ENCODE measurements at regions not wholly inside any gene's neighbourhood (a gene's known extent, or its start where the extent isn't known, plus 50 kb on each side); places are given as distances from the start of the nearest gene placed in this dataset.

DNA sequence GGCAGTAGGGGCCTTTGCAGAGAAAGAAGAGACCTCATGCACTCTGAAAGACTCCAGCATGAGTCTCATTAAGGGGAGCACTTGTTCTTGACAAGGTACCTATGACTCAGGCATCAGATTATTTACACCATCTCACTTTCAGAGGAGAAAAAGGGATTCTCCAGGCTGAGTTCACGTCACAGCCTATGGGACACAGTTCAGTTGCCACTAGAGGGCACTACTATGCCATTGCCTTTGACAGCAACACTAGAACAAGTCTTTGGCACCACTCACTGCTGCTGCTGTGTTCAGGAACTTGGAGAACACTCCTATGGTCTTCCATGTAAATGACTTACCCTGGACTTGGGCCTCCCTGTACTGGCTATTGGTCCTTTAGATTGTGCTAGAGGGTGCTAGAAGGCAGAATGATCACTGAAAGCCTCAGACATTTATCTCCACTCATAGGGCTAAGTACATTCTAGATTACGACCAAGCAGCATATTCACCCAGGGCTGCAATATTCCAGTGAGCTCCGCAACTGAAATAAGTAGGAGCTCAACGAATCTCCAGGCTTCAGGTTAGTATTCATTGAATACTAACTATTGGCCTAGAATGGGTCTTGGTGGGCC is 225.1 kb upstream of the CA10 start:
- Mint-ChIP-seq H3K36me3 (no peaks in the 10 kb centered on the region), H3K27me3 (peaks cover 0 to 10% (median 2%) of the 10 kb centered on the region in 5 donors), H3K4me1 (no peaks in the 10 kb centered on the region), H3K9me3 (peaks cover 0 to 7% (median 2%) of the 10 kb centered on the region in 9 donors), H3K27ac (no peak overlapping the region), H3K4me3 (no peak overlapping the region)
- ATAC-seq, result no peak
- DNase-seq, result no peak
- POLR2A ChIA-PET, result no interaction called here

DNA sequence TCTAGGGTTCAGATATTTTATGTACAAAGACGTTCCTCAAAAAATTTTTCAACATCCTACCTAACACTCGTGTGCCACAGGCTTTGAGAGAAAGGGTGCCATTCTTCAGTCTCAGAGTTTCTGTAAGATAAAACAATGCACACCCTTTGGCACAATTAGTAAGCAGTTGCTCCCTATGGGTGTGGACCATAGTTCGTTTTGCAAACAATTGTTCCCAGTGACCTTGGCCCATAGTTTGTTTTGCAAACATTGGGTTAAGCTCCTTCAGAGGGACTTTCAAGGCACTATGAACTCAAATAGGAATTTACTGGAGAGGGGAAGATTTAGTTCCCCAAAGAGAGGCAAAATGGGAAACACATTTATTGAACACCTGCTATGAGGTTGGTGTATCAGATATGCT is 220.3 kb upstream of the CA10 start:
- Mint-ChIP-seq H3K36me3 (no peaks in the 10 kb centered on the region), H3K4me3 (no peak overlapping the region), H3K9me3 (peaks cover 0 to 5% (median 0%) of the 10 kb centered on the region in 9 donors), H3K27ac (no peak overlapping the region), H3K4me1 (no peaks in the 10 kb centered on the region), H3K27me3 (peaks cover 0 to 10% (median 0%) of the 10 kb centered on the region in 5 donors)
- DNase-seq (no peak), ATAC-seq (no peak)
- POLR2A ChIA-PET, result no interaction called here

DNA sequence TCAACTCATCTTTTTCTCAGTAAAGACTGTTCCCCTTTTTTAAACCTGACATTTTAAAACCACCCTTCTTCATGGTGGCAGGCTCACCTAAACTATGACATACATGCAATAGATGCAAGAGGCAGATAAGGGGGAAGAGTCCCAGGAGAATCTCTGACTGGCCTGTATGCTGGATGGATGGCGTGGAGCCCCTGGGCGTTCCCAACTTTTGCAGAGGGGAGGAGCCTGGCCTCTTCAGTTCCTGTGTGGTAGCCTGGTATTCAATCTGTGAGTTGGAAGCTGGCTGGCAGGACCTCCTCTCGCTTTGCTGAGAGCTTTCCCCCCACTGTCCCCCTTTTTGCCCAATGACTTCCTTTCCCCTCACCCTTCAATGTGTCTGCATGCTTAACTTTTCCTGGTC is 217.6 kb upstream of the CA10 start:
- DNase-seq (no peak), ATAC-seq (no peak)
- Mint-ChIP-seq H3K27me3 (peaks cover 0 to 10% (median 0%) of the 10 kb centered on the region in 5 donors), H3K4me3 (no peak overlapping the region), H3K36me3 (no peaks in the 10 kb centered on the region), H3K4me1 (no peaks in the 10 kb centered on the region), H3K9me3 (peaks cover 0 to 4% (median 0%) of the 10 kb centered on the region in 9 donors), H3K27ac (no peak overlapping the region)
- POLR2A ChIA-PET, result no interaction called here

DNA sequence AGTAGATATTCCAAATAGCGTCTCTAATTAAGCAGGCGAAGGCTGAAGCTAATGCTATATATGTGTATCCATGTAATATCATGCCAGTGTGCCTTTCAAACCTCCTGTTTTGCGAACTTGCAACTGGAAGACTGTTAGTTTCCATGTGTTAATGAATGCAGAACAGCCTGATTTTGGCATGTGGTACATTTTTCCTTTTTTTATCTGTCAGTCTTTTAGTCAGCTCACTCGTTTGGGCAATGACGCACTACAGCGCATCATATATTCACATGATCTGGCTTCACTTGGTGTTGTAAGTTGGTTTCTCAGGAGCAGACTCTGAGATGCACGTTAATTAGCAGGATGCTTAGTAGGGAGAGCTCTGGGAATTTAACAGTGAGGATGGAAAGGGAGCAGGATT is 210.4 kb upstream of the CA10 start:
- DNase-seq (no peak), ATAC-seq (no peak)
- Mint-ChIP-seq H3K27me3 (peaks cover 0 to 3% (median 0%) of the 10 kb centered on the region in 5 donors), H3K9me3 (peaks cover 0 to 3% (median 0%) of the 10 kb centered on the region in 9 donors), H3K4me3 (no peak overlapping the region), H3K4me1 (no peaks in the 10 kb centered on the region), H3K36me3 (no peaks in the 10 kb centered on the region), H3K27ac (no peak overlapping the region)
- POLR2A ChIA-PET, result no interaction called here

DNA sequence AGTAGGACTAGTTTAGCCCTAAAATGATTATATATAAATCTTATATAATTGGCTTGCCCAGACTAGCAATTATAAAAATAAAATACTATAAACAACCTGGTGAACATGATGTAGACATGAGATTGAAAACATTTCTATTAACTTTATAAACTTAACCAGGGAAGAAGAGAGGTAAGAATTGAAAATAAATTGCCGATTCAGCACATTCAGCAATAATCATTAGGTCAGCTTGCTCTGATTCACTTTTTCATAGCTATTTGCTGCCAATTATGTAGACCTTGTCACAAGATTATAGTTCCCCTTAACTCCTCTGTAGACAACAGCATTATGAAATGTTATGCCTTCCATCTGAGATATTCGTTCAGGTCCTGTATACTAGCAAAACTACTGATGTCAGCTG is 199.3 kb upstream of the CA10 start:
- ATAC-seq (no peak), DNase-seq (no peak)
- Mint-ChIP-seq H3K27ac (no peak overlapping the region), H3K9me3 (peaks cover 2 to 38% (median 9%) of the 10 kb centered on the region in 9 donors), H3K36me3 (peaks cover 0 to 6% (median 0%) of the 10 kb centered on the region in 3 donors), H3K27me3 (peaks cover 0 to 10% (median 2%) of the 10 kb centered on the region in 5 donors), H3K4me3 (no peak overlapping the region), H3K4me1 (no peaks in the 10 kb centered on the region)
- POLR2A ChIA-PET, result no interaction called here

DNA sequence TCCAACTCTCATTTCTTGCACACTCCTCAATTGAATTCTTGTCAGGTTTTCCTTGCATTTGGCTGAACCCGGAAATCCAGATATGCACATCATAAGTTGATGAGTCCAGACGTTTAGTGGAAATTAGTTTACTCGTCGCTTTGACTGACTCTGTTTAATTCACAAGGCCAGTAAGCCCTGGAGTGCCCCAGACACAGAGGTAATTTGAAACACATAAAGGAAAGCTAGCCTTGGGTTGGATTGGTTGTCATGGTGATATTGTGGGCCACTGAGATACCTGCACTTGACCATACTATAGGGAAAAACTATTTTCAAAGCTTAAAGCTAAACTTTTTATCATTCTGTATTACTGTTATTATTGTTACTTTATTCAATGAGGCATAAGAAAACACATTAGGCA is 178.3 kb upstream of the CA10 start:
- Mint-ChIP-seq H3K36me3 (peaks cover 0 to 4% (median 0%) of the 10 kb centered on the region in 3 donors), H3K4me3 (no peak overlapping the region), H3K4me1 (no peaks in the 10 kb centered on the region), H3K27ac (no peak overlapping the region), H3K9me3 (peaks cover 0 to 20% (median 9%) of the 10 kb centered on the region in 9 donors), H3K27me3 (peaks cover 0 to 3% (median 0%) of the 10 kb centered on the region in 5 donors)
- POLR2A ChIA-PET, result no interaction called here
- no peak for DNase-seq
- ATAC-seq, result no peak

DNA sequence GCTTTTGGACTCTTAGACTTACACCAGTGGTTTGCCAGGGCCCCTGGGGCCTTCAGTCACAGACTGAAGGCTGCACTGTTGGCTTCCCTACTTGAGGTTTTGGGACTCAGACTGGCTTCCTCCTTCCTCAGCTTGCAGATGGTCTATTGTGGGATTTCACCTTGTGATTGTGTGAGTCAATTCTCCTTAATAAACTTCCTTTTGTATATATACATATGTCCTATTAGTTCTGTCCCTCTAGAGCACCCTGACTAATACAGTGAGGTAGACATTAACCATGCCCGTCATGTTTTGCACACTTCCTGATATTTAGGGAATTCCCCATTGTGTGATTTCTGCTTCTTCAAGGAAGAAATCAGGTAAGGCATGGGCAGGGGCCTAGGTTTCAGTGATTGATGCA is 147.8 kb upstream of the CA10 start:
- Mint-ChIP-seq H3K27ac (no peak overlapping the region), H3K27me3 (peaks cover 0 to 5% (median 3%) of the 10 kb centered on the region in 5 donors), H3K4me1 (no peaks in the 10 kb centered on the region), H3K36me3 (no peaks in the 10 kb centered on the region), H3K9me3 (peaks cover 0 to 18% (median 4%) of the 10 kb centered on the region in 9 donors), H3K4me3 (no peak overlapping the region)
- POLR2A ChIA-PET, result no interaction called here
- DNase-seq (no peak), ATAC-seq (no peak)

DNA sequence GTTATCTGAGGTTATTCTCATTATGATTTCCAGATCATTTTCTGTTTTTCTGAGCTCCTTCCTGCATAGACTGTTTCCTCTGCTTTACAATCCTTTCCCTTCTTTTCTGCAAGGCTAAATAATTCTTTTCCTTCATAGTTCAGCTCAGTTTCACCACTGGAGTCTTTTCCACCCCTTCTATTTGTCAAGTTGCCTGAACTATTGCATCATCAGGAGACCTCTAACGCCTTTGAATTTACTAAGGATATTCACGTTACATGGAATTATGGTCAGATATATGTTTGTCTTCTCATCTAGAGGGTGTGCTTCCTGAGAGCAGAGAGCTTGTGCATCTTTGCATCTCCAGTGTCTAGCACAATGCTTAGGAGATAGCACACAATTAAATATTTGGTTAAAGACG is 140.4 kb upstream of the CA10 start:
- H3K4me1 Mint-ChIP-seq, result no peaks in the 10 kb centered on the region
- no peak for ATAC-seq
- H3K4me3 Mint-ChIP-seq, result no peak overlapping the region
- H3K27me3 Mint-ChIP-seq, result peaks cover 0 to 7% (median 3%) of the 10 kb centered on the region in 5 donors
- no peaks in the 10 kb centered on the region for H3K36me3 Mint-ChIP-seq
- peaks cover 0 to 15% (median 0%) of the 10 kb centered on the region in 9 donors for H3K9me3 Mint-ChIP-seq
- no peak overlapping the region for H3K27ac Mint-ChIP-seq
- POLR2A ChIA-PET, result no interaction called here
- DNase-seq, result no peak

DNA sequence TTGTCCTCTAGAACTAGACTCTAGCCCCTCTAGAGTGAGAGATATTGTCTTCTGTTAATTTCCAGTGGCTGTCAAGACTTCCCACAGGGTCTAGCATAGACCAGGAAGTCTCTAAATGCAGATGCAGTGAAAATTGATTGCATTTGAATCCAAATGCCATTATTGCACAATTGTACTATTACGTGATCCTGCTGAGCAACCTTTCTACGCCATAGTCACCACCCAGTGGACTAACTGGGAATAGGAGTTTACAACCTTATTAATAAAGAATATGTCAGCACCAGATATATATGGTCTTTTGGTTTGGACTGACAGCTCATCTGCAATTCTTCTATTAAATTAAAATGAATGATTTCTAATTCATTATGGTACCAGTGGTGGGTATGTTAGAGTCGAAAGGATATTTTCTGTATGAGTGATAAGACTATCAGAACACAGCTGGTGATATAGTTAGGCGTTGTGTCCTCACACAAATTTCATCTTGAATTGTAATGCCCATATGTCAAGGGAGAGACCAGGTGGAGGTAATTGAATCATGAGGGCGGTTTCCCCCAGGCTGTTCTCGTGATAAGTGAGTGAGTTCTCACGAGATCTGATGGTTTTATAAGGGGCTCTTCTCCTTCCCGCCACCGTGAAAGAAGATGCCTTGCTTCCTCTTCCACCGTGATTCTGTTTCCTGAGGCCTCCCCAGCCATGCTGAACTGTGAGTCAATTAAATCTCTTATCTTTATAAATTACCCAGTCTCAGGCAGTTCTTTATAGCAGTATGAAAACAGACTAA is 138.9 kb upstream of the CA10 start:
- Mint-ChIP-seq H3K4me3 (no peak overlapping the region), H3K27me3 (peaks cover 0 to 6% (median 1%) of the 10 kb centered on the region in 5 donors), H3K9me3 (peaks cover 0 to 20% (median 0%) of the 10 kb centered on the region in 9 donors), H3K27ac (no peak overlapping the region), H3K4me1 (no peaks in the 10 kb centered on the region), H3K36me3 (no peaks in the 10 kb centered on the region)
- POLR2A ChIA-PET, result no interaction called here
- ATAC-seq (no peak), DNase-seq (no peak)

DNA sequence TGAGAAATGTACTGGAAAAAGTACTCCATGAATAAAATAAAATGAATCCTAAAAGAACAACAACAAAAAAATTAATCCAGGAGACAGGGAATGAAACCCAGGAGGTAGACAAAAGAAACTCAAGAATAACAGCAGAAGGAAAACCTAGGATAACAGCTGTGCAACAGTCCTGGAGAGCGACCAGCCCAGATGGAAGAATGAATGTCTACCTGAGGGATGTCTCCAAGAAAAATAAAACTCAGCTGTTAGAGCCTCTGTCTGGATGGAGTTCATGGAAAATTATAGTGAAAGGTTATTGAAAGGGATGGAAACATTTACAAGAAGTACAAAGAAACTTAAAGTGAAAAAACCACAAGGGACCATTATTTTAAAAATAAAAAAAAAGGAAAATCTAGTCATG is 135.8 kb upstream of the CA10 start:
- H3K4me1 Mint-ChIP-seq, result no peaks in the 10 kb centered on the region
- H3K36me3 Mint-ChIP-seq, result no peaks in the 10 kb centered on the region
- H3K27me3 Mint-ChIP-seq, result peaks cover 0 to 4% (median 0%) of the 10 kb centered on the region in 5 donors
- peaks cover 0 to 20% (median 6%) of the 10 kb centered on the region in 9 donors for H3K9me3 Mint-ChIP-seq
- H3K27ac Mint-ChIP-seq, result no peak overlapping the region
- ATAC-seq, result no peak
- no peak for DNase-seq
- no peak overlapping the region for H3K4me3 Mint-ChIP-seq
- POLR2A ChIA-PET, result no interaction called here

DNA sequence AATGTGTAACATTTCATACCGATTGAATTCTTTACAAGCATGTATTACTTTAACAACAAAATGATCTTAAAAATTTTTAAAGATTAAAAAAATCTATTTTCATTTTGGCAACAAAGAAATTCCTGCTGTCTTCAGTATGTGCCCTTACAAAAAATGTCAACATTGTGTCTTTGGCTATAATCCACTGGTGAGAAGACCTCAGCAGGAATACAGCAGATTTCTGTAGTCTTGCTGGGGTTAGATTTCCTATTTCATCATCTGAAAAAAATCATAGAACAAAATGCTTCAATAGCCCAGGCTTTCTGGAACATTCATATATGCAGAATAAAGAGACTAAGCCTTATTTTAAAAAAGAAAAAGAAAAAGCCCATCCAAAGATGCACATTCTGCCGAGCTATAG is 129.1 kb upstream of the CA10 start:
- Mint-ChIP-seq H3K36me3 (no peaks in the 10 kb centered on the region), H3K27ac (no peak overlapping the region), H3K4me1 (no peaks in the 10 kb centered on the region), H3K9me3 (peaks cover 0 to 23% (median 6%) of the 10 kb centered on the region in 9 donors), H3K27me3 (peaks cover 0 to 2% (median 0%) of the 10 kb centered on the region in 5 donors), H3K4me3 (no peak overlapping the region)
- ATAC-seq (no peak), DNase-seq (no peak)
- POLR2A ChIA-PET, result no interaction called here

DNA sequence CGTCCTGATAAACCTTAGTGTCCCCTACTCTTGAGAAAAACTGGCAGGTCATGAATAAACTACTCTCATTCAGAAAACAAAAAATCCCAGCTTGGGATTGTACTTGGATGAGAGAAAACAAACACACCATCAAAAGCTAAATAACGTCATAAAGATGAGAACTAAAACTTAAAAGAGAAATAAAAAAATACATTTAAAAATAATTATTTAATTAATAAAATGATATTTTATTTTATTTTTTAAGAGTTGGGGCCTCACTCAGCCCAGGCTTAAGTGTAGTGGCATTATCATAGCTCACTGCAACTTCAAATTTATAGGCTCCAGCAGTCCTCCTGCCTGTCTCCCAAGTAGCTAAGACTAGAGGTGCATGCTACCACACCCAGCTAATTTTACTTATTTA is 125.4 kb upstream of the CA10 start:
- Mint-ChIP-seq H3K9me3 (peaks cover 0 to 16% (median 0%) of the 10 kb centered on the region in 9 donors), H3K36me3 (no peaks in the 10 kb centered on the region), H3K4me1 (no peaks in the 10 kb centered on the region), H3K27ac (no peak overlapping the region), H3K4me3 (no peak overlapping the region), H3K27me3 (no peaks in the 10 kb centered on the region)
- DNase-seq (no peak), ATAC-seq (no peak)
- POLR2A ChIA-PET, result no interaction called here

DNA sequence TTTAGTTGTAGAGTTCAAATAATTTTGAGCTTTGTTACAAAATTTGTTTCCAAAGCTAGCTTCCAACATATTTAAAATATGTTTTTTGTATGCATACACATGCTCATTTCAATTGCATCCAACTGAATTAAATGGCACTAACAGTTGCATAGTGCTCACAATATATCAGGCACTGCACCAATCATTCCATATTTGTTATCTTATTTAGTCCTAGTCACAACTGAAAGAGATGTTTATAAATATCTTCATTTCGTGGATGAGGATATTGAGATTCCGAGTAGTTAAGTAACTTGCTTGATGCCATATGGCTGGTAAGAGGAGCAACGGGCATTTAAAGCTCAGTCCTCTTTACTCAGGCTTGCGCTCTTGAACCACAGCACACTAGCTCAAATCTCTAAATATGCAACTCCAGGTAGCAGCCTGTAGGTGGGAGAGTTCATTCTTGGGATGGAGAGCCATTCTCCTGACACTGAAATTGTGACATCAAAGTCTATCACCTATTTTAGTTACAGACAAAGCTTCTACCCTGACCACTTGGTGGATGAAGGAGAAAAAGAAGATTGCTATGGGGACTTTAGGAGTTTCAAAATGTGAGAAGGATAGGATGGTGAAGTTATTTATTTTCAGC is 118.0 kb upstream of the CA10 start:
- Mint-ChIP-seq H3K4me3 (no peak overlapping the region), H3K27ac (no peak overlapping the region), H3K9me3 (peaks cover 0 to 6% (median 0%) of the 10 kb centered on the region in 9 donors), H3K4me1 (no peaks in the 10 kb centered on the region), H3K27me3 (peaks cover 0 to 3% (median 0%) of the 10 kb centered on the region in 5 donors), H3K36me3 (no peaks in the 10 kb centered on the region)
- ATAC-seq (no peak), DNase-seq (no peak)
- POLR2A ChIA-PET, result no interaction called here

Data from naive thymus-derived CD8-positive, alpha-beta T cell (primary cell).